ENCODE measurements at regions not wholly inside any gene's neighbourhood (a gene's known extent, or its start where the extent isn't known, plus 50 kb on each side); places are given as distances from the start of the nearest gene placed in this dataset.

- Mint-ChIP-seq H3K36me3 (no peaks in the 10 kb centered on the region), H3K27me3 (peaks cover 0 to 5% of the 10 kb centered on the region in 2 donors), H3K9me3 (no peaks in the 10 kb centered on the region), H3K27ac (no peak overlapping the region), H3K4me1 (no peaks in the 10 kb centered on the region), H3K4me3 (no peak overlapping the region)
- no peak for ATAC-seq (replicated peaks in 1 of 4)
- Histone ChIP-seq H3K4me1 (ENCODE audit: control insufficient read depth in 1 of 2, extremely low read depth in 1 of 2, insufficient read depth in 2 of 2, low read length in 2 of 2) (no peaks in the 10 kb centered on the region), H3K36me3 (ENCODE audit: control insufficient read depth in 2 of 2, extremely low read depth in 1 of 2, insufficient read depth in 1 of 2, low read length in 1 of 2) (no peaks in the 10 kb centered on the region), H3K9me3 (no peaks in the 10 kb centered on the region), H3K4me3 (ENCODE audit: control insufficient read depth in 1 of 2, extremely low read depth in 1 of 2, low read length in 1 of 2) (no peak overlapping the region), H3K27me3 (replicated peaks in 1 of 2; ENCODE audit: control insufficient read depth in 2 of 2, extremely low read depth in 1 of 2, insufficient read depth in 2 of 2, low read length in 1 of 2) (peaks cover 0 to 4% of the 10 kb centered on the region in 2 experiments), H3K27ac (ENCODE audit: low read length) (no peak overlapping the region)
- DNase-seq: no peak
- CTCF ChIA-PET: no interaction called here
- POLR2A ChIA-PET: no interaction called here
- no CpG with 5 or more reads among the region's 3 CpGs for whole genome bisulfite sequencing (ENCODE audit: insufficient coverage)
Observed at GRCh38 chr12:5260086-5260485, 171.8 kb upstream of the NTF3 start.

- ATAC-seq (replicated peaks in 1 of 4): no peak
- Histone ChIP-seq H3K4me1 (ENCODE audit: control insufficient read depth in 1 of 2, extremely low read depth in 1 of 2, insufficient read depth in 2 of 2, low read length in 2 of 2) (no peaks in the 10 kb centered on the region), H3K4me3 (ENCODE audit: control insufficient read depth in 1 of 2, extremely low read depth in 1 of 2, low read length in 1 of 2) (no peak overlapping the region), H3K36me3 (ENCODE audit: control insufficient read depth in 2 of 2, extremely low read depth in 1 of 2, insufficient read depth in 1 of 2, low read length in 1 of 2) (no peaks in the 10 kb centered on the region), H3K27ac (ENCODE audit: low read length) (no peak overlapping the region), H3K9me3 (no peaks in the 10 kb centered on the region), H3K27me3 (replicated peaks in 1 of 2; ENCODE audit: control insufficient read depth in 2 of 2, extremely low read depth in 1 of 2, insufficient read depth in 2 of 2, low read length in 1 of 2) (peaks cover 0 to 4% of the 10 kb centered on the region in 2 experiments)
- H3K9me3 Mint-ChIP-seq: no peaks in the 10 kb centered on the region
- 57% methylated on average over 1 of the region's 1 CpG for WGBS (ENCODE audit: insufficient coverage)
- H3K4me1 Mint-ChIP-seq: no peaks in the 10 kb centered on the region
- H3K27ac Mint-ChIP-seq: no peak overlapping the region
- H3K4me3 Mint-ChIP-seq: no peak overlapping the region
- no peak for DNase-seq
- peaks cover 0 to 5% of the 10 kb centered on the region in 2 donors for H3K27me3 Mint-ChIP-seq
- ChIA-PET POLR2A (no interaction called here), CTCF (no interaction called here)
- no peaks in the 10 kb centered on the region for H3K36me3 Mint-ChIP-seq
Observed at GRCh38 chr12:5260591-5261086, 171.3 kb upstream of the NTF3 start.

GRCh38 chr12:5262450-5262849, 169.5 kb upstream of the NTF3 start:
- no peaks in the 10 kb centered on the region for H3K4me1 Mint-ChIP-seq
- no peaks in the 10 kb centered on the region for H3K9me3 ChIP-seq
- H3K27me3 ChIP-seq (replicated peaks in 1 of 2; ENCODE audit: control insufficient read depth in 2 of 2, extremely low read depth in 1 of 2, insufficient read depth in 2 of 2, low read length in 1 of 2): peaks cover 0 to 2% of the 10 kb centered on the region in 2 experiments
- peaks cover 0 to 6% (median 0%) of the 10 kb centered on the region in 3 donors for H3K9me3 Mint-ChIP-seq
- DNase-seq: no peak
- ATAC-seq (replicated peaks in 1 of 4): no peak
- H3K4me3 ChIP-seq (ENCODE audit: control insufficient read depth in 1 of 2, extremely low read depth in 1 of 2, low read length in 1 of 2): no peak overlapping the region
- H3K36me3 ChIP-seq (ENCODE audit: control insufficient read depth in 2 of 2, extremely low read depth in 1 of 2, insufficient read depth in 1 of 2, low read length in 1 of 2): no peaks in the 10 kb centered on the region
- 80% methylated on average over 1 of the region's 1 CpG for WGBS (ENCODE audit: insufficient coverage)
- H3K4me3 Mint-ChIP-seq: no peak overlapping the region
- H3K36me3 Mint-ChIP-seq: no peaks in the 10 kb centered on the region
- H3K27me3 Mint-ChIP-seq: peaks cover 0 to 8% of the 10 kb centered on the region in 2 donors
- no peak overlapping the region for H3K27ac Mint-ChIP-seq
- H3K27ac ChIP-seq (ENCODE audit: low read length): no peak overlapping the region
- POLR2A ChIA-PET: no interaction called here
- CTCF ChIA-PET: no interaction called here
- H3K4me1 ChIP-seq (ENCODE audit: control insufficient read depth in 1 of 2, extremely low read depth in 1 of 2, insufficient read depth in 2 of 2, low read length in 2 of 2): no peaks in the 10 kb centered on the region

GRCh38 chr12:5262885-5263284, 169.0 kb upstream of the NTF3 start:
- no peaks in the 10 kb centered on the region for H3K36me3 Mint-ChIP-seq
- Histone ChIP-seq H3K4me1 (ENCODE audit: control insufficient read depth in 1 of 2, extremely low read depth in 1 of 2, insufficient read depth in 2 of 2, low read length in 2 of 2) (no peaks in the 10 kb centered on the region), H3K27me3 (replicated peaks in 1 of 2; ENCODE audit: control insufficient read depth in 2 of 2, extremely low read depth in 1 of 2, insufficient read depth in 2 of 2, low read length in 1 of 2) (peaks cover 0 to 2% of the 10 kb centered on the region in 2 experiments), H3K9me3 (no peaks in the 10 kb centered on the region), H3K36me3 (ENCODE audit: control insufficient read depth in 2 of 2, extremely low read depth in 1 of 2, insufficient read depth in 1 of 2, low read length in 1 of 2) (no peaks in the 10 kb centered on the region), H3K4me3 (ENCODE audit: control insufficient read depth in 1 of 2, extremely low read depth in 1 of 2, low read length in 1 of 2) (no peak overlapping the region), H3K27ac (ENCODE audit: low read length) (no peak overlapping the region)
- ChIA-PET CTCF (no interaction called here), POLR2A (no interaction called here)
- H3K4me1 Mint-ChIP-seq: no peaks in the 10 kb centered on the region
- peaks cover 0 to 5% of the 10 kb centered on the region in 2 donors for H3K27me3 Mint-ChIP-seq
- no peak for DNase-seq
- no peak for ATAC-seq (replicated peaks in 1 of 4)
- no peak overlapping the region for H3K4me3 Mint-ChIP-seq
- peaks cover 0 to 6% (median 0%) of the 10 kb centered on the region in 3 donors for H3K9me3 Mint-ChIP-seq
- no peak overlapping the region for H3K27ac Mint-ChIP-seq
- 11% methylated on average over 2 of the region's 2 CpGs for WGBS (ENCODE audit: insufficient coverage)

GRCh38 chr12:5264006-5264405, 167.9 kb upstream of the NTF3 start:
- WGBS (ENCODE audit: insufficient coverage): no CpG with 5 or more reads among the region's 2 CpGs
- peaks cover 0 to 6% (median 0%) of the 10 kb centered on the region in 3 donors for H3K9me3 Mint-ChIP-seq
- CTCF ChIA-PET: no interaction called here

GRCh38 chr12:5267603-5268423, 164.1 kb upstream of the NTF3 start:
- Histone ChIP-seq H3K27ac (ENCODE audit: low read length) (no peak overlapping the region), H3K9me3 (no peaks in the 10 kb centered on the region), H3K27me3 (replicated peaks in 1 of 2; ENCODE audit: control insufficient read depth in 2 of 2, extremely low read depth in 1 of 2, insufficient read depth in 2 of 2, low read length in 1 of 2) (no peaks in the 10 kb centered on the region), H3K4me1 (ENCODE audit: control insufficient read depth in 1 of 2, extremely low read depth in 1 of 2, insufficient read depth in 2 of 2, low read length in 2 of 2) (no peaks in the 10 kb centered on the region), H3K36me3 (ENCODE audit: control insufficient read depth in 2 of 2, extremely low read depth in 1 of 2, insufficient read depth in 1 of 2, low read length in 1 of 2) (no peaks in the 10 kb centered on the region), H3K4me3 (ENCODE audit: control insufficient read depth in 1 of 2, extremely low read depth in 1 of 2, low read length in 1 of 2) (no peak overlapping the region)
- peaks cover 0 to 5% of the 10 kb centered on the region in 2 donors for H3K27me3 Mint-ChIP-seq
- ATAC-seq (replicated peaks in 1 of 4) (no peak), DNase-seq (no peak)
- ChIA-PET CTCF (no interaction called here), POLR2A (no interaction called here)
- no peak overlapping the region for H3K4me3 Mint-ChIP-seq
- no peak overlapping the region for H3K27ac Mint-ChIP-seq
- H3K4me1 Mint-ChIP-seq: no peaks in the 10 kb centered on the region
- WGBS (ENCODE audit: insufficient coverage): 80% methylated on average over 1 of the region's 9 CpGs
- H3K9me3 Mint-ChIP-seq: peaks cover 0 to 6% (median 0%) of the 10 kb centered on the region in 3 donors
- no peaks in the 10 kb centered on the region for H3K36me3 Mint-ChIP-seq

More at GRCh38 chr12:5264006-5264405, 167.9 kb upstream of the NTF3 start:
- H3K4me1 Mint-ChIP-seq: no peaks in the 10 kb centered on the region
- DNase-seq (no peak), ATAC-seq (replicated peaks in 1 of 4) (no peak)
- no peaks in the 10 kb centered on the region for H3K4me1 ChIP-seq (ENCODE audit: control insufficient read depth in 1 of 2, extremely low read depth in 1 of 2, insufficient read depth in 2 of 2, low read length in 2 of 2)
- H3K36me3 Mint-ChIP-seq: no peaks in the 10 kb centered on the region
- H3K4me3 Mint-ChIP-seq: no peak overlapping the region
- no peaks in the 10 kb centered on the region for H3K9me3 ChIP-seq
- peaks cover 0 to 5% of the 10 kb centered on the region in 2 donors for H3K27me3 Mint-ChIP-seq
- H3K27me3 ChIP-seq (replicated peaks in 1 of 2; ENCODE audit: control insufficient read depth in 2 of 2, extremely low read depth in 1 of 2, insufficient read depth in 2 of 2, low read length in 1 of 2): no peaks in the 10 kb centered on the region
- H3K36me3 ChIP-seq (ENCODE audit: control insufficient read depth in 2 of 2, extremely low read depth in 1 of 2, insufficient read depth in 1 of 2, low read length in 1 of 2): no peaks in the 10 kb centered on the region
- no peak overlapping the region for H3K4me3 ChIP-seq (ENCODE audit: control insufficient read depth in 1 of 2, extremely low read depth in 1 of 2, low read length in 1 of 2)
- POLR2A ChIA-PET: no interaction called here
- no peak overlapping the region for H3K27ac ChIP-seq (ENCODE audit: low read length)
- H3K27ac Mint-ChIP-seq: no peak overlapping the region
